ENCODE measurements at regions not wholly inside any gene's neighbourhood (a gene's known extent, or its start where the extent isn't known, plus 50 kb on each side); places are given as distances from the start of the nearest gene placed in this dataset.

DNA sequence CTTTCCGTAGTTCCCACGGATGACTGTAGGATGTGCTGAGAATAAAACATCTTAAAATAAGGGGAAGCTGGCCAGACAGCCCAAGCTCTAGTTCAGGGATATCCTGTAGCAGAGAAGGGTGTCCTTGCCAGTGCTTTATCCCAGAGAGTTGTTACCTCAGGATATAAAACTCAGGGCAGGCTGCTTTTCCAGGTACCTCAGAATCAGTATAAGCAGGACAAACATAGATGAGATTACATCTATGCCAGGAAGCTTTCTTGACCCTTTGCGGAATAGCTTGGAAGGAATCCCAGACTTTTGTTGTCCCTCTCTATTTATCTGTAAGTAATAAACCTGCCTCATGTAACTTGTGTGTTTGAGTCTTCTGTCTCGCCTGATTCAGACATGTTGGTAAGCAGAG lies 565.7 kb downstream of the PRDM9 start:
- H3K4me1 ChIP-seq (ENCODE audit: control insufficient read depth in 2 of 3, insufficient read depth in 2 of 3, low read depth in 1 of 3, low read length in 3 of 3) = no peaks in the 10 kb centered on the region
- intact Hi-C loops (cut with DNase I) = no loop called here
- no peak overlapping the region for H3K9ac ChIP-seq (ENCODE audit: low read length in 3 of 3)
- H3K9me3 ChIP-seq (ENCODE audit: control insufficient read depth in 2 of 3, insufficient read depth in 1 of 3, low read length in 3 of 3) = no peaks in the 10 kb centered on the region
- FAIRE-seq (no peak), DNase-seq (peak in 1 of 5 donors; percentile 28)
- H3K4me3 ChIP-seq (ENCODE audit: low read length in 3 of 3) = no peak overlapping the region
- H3K36me3 ChIP-seq (ENCODE audit: control insufficient read depth in 2 of 3, insufficient read depth in 3 of 3, low read length in 3 of 3) = no peaks in the 10 kb centered on the region
- TF ChIP-seq, protein P1, sequence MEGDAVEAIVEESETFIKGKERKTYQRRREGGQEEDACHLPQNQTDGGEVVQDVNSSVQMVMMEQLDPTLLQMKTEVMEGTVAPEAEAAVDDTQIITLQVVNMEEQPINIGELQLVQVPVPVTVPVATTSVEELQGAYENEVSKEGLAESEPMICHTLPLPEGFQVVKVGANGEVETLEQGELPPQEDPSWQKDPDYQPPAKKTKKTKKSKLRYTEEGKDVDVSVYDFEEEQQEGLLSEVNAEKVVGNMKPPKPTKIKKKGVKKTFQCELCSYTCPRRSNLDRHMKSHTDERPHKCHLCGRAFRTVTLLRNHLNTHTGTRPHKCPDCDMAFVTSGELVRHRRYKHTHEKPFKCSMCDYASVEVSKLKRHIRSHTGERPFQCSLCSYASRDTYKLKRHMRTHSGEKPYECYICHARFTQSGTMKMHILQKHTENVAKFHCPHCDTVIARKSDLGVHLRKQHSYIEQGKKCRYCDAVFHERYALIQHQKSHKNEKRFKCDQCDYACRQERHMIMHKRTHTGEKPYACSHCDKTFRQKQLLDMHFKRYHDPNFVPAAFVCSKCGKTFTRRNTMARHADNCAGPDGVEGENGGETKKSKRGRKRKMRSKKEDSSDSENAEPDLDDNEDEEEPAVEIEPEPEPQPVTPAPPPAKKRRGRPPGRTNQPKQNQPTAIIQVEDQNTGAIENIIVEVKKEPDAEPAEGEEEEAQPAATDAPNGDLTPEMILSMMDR (IDR thresholded peaks at IDR 0.05; ENCODE audit: borderline replicate concordance, extremely low read depth, insufficient read depth) = no peak
- no peaks in the 10 kb centered on the region for H3K27me3 ChIP-seq (ENCODE audit: control insufficient read depth, insufficient read depth, low read length)
- H3K27ac ChIP-seq (ENCODE audit: low read depth in 2 of 2, low read length in 2 of 2) = no peak overlapping the region

DNA sequence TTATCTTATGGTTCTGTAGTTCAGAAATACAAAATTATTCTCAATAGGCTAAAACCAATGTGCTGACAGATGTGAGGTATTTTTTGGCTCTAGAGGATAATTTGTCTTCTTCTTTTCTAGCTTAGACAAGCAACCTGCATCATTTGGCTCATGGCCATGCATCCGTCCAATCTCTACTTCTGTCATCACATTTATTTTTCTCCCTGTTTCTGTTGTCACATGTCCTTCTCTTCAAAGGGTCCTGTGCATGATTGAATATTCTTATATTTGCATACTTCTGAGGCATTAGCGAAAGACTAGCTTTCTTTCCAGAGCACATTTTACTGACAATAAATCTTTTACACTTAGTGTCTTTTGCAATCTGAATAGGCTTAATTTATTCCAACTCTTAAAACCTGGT lies 564.7 kb downstream of the CDH10 start:
- DNase-seq (no peak), FAIRE-seq (no peak)
- no peak overlapping the region for H3K9ac ChIP-seq (ENCODE audit: low read length in 3 of 3)
- no peak overlapping the region for H3K27ac ChIP-seq (ENCODE audit: low read depth in 2 of 2, low read length in 2 of 2)
- H3K9me3 ChIP-seq (ENCODE audit: control insufficient read depth in 2 of 3, insufficient read depth in 1 of 3, low read length in 3 of 3) = no peaks in the 10 kb centered on the region
- no peak overlapping the region for H3K4me3 ChIP-seq (ENCODE audit: low read length in 3 of 3)
- no peaks in the 10 kb centered on the region for H3K36me3 ChIP-seq (ENCODE audit: control insufficient read depth in 2 of 3, insufficient read depth in 3 of 3, low read length in 3 of 3)
- intact Hi-C loops (cut with DNase I) = no loop called here
- H3K27me3 ChIP-seq (ENCODE audit: control insufficient read depth, insufficient read depth, low read length) = no peaks in the 10 kb centered on the region
- no peaks in the 10 kb centered on the region for H3K4me1 ChIP-seq (ENCODE audit: control insufficient read depth in 2 of 3, insufficient read depth in 2 of 3, low read depth in 1 of 3, low read length in 3 of 3)
- TF ChIP-seq, protein P1 (IDR thresholded peaks at IDR 0.05; ENCODE audit: borderline replicate concordance, extremely low read depth, insufficient read depth) = no peak

DNA sequence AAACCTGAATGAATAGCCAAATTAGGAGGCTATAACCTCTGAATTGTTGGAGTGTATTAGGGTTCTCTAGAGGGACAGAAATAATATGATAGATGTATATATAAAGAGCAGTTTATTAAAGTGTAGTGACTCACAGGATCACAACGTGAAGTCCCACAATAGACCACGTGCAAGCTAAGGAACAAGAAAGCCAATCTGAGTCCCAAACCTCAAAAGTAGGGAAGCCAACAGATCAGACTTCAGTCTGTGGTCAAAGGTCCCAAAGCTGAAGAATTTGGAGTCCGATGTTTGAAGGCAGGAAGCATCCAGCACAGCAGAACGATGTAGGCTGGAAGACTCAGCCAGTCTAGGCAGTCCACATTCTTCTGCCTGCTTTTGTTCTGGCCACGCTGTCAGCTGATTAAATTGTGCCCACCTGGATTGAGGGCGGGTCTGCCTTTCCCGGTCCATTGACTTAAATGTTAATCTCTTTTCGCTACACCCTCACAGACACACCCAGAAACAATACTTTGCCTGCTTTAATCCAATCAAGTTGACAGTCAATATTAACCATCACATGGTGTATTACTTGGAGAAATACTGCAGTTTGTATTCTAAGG lies 550.6 kb downstream of the CDH10 start:
- TF ChIP-seq, protein P1 (IDR thresholded peaks at IDR 0.05; ENCODE audit: borderline replicate concordance, extremely low read depth, insufficient read depth) = no peak
- Histone ChIP-seq H3K4me3 (ENCODE audit: low read length in 3 of 3) (no peak overlapping the region), H3K9ac (ENCODE audit: low read length in 3 of 3) (no peak overlapping the region), H3K4me1 (ENCODE audit: control insufficient read depth in 2 of 3, insufficient read depth in 2 of 3, low read depth in 1 of 3, low read length in 3 of 3) (no peaks in the 10 kb centered on the region), H3K9me3 (ENCODE audit: control insufficient read depth in 2 of 3, insufficient read depth in 1 of 3, low read length in 3 of 3) (peaks cover 0 to 2% (median 0%) of the 10 kb centered on the region in 3 donors), H3K36me3 (ENCODE audit: control insufficient read depth in 2 of 3, insufficient read depth in 3 of 3, low read length in 3 of 3) (no peaks in the 10 kb centered on the region), H3K27ac (ENCODE audit: low read depth in 2 of 2, low read length in 2 of 2) (no peak overlapping the region), H3K27me3 (ENCODE audit: control insufficient read depth, insufficient read depth, low read length) (no peaks in the 10 kb centered on the region)
- intact Hi-C loops (cut with DNase I) = no loop called here
- DNase-seq (peak in 1 of 5 donors; percentile 4), FAIRE-seq (no peak)

DNA sequence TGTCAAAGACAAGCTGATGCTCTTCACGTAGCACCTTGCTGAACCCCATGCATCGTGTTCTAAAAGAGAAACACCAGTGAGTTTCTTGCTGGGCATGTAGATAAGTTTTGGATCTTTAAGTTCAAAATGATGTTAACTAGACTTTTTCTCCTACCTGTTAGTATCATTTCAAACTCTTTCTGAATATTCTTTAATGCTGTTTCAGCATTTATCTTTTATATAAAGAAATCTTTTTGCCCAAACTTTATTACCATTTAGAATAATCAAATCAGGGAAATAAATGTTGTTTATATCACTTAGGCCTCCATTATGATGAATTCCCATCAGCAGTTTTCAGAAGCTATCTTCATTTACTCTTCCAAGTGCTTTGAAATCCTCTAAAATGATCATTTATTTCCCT lies 542.8 kb downstream of the CDH10 start:
- Histone ChIP-seq H3K9ac (ENCODE audit: low read length in 3 of 3) (no peak overlapping the region), H3K36me3 (ENCODE audit: control insufficient read depth in 2 of 3, insufficient read depth in 3 of 3, low read length in 3 of 3) (no peaks in the 10 kb centered on the region), H3K9me3 (ENCODE audit: control insufficient read depth in 2 of 3, insufficient read depth in 1 of 3, low read length in 3 of 3) (peaks cover 0 to 2% (median 0%) of the 10 kb centered on the region in 3 donors), H3K27ac (ENCODE audit: low read depth in 2 of 2, low read length in 2 of 2) (no peak overlapping the region), H3K4me3 (ENCODE audit: low read length in 3 of 3) (no peak overlapping the region), H3K4me1 (ENCODE audit: control insufficient read depth in 2 of 3, insufficient read depth in 2 of 3, low read depth in 1 of 3, low read length in 3 of 3) (no peaks in the 10 kb centered on the region), H3K27me3 (ENCODE audit: control insufficient read depth, insufficient read depth, low read length) (no peaks in the 10 kb centered on the region)
- intact Hi-C loops (cut with DNase I) = no loop called here
- FAIRE-seq = no peak
- DNase-seq = no peak
- TF ChIP-seq, protein P1 (IDR thresholded peaks at IDR 0.05; ENCODE audit: borderline replicate concordance, extremely low read depth, insufficient read depth) = no peak
